Fibroblast of skin of back (primary cell): ENCODE measurements at regions not wholly inside any gene's neighbourhood (a gene's known extent, or its start where the extent isn't known, plus 50 kb on each side); places are given as distances from the start of the nearest gene placed in this dataset.
"Not testable (repeated sequence)": the region's sequence is repeated elsewhere in the genome, so short reads cannot be mapped to it uniquely, and the experiment has no call there.

Source experiments
- DNase-seq: peaks from one replicate; pipeline ENCODE4 v3.0.0-alpha.2; 2013

GRCh38 chr4:1559896-1560650, 124.0 kb downstream of the FAM53A start:
- peak; percentile 55 for DNase-seq

- no peak for DNase-seq
Measured at GRCh38 chr4:1558205-1558604, 125.9 kb downstream of the FAM53A start.

- no peak for DNase-seq
Measured at GRCh38 chr4:1557221-1557597, 126.9 kb downstream of the FAM53A start.

- DNase-seq: no peak
Measured at GRCh38 chr4:1556541-1557220, 127.4 kb downstream of the FAM53A start.

- no peak for DNase-seq
Measured at GRCh38 chr4:1554876-1555265, 129.2 kb downstream of the FAM53A start.

- no peak for DNase-seq
Measured at GRCh38 chr4:1554246-1554875, 129.8 kb downstream of the FAM53A start.

GRCh38 chr4:1553365-1553764, 130.7 kb downstream of the FAM53A start:
- no peak for DNase-seq

- no peak for DNase-seq
Measured at GRCh38 chr4:1552451-1552850, 131.7 kb downstream of the FAM53A start.

- DNase-seq: no peak
Measured at GRCh38 chr4:1551211-1551610, 132.9 kb downstream of the FAM53A start.

GRCh38 chr4:1550122-1551070, 133.7 kb downstream of the FAM53A start:
- DNase-seq: no peak

- DNase-seq: no peak
Measured at GRCh38 chr4:1549638-1550035, 134.5 kb downstream of the FAM53A start.

- DNase-seq: peak; percentile 18
Measured at GRCh38 chr4:1548827-1549637, 135.1 kb downstream of the FAM53A start.

- DNase-seq: no peak
Measured at GRCh38 chr4:1547856-1548826, 136.0 kb downstream of the FAM53A start.

GRCh38 chr4:1547131-1547855, 136.8 kb downstream of the FAM53A start:
- DNase-seq: no peak

- no peak for DNase-seq
Measured at GRCh38 chr4:1544861-1545281, 138.6 kb upstream of the NKX1-1 start.

- DNase-seq: not testable (repeated sequence)
Measured at GRCh38 chr4:1544435-1544834, 138.2 kb upstream of the NKX1-1 start.

- no peak for DNase-seq
Measured at GRCh38 chr4:1543976-1544375, 137.7 kb upstream of the NKX1-1 start.

- no peak for DNase-seq
Measured at GRCh38 chr4:1543561-1543960, 137.3 kb upstream of the NKX1-1 start.

- no peak for DNase-seq
Measured at GRCh38 chr4:1542516-1543320, 136.5 kb upstream of the NKX1-1 start.
